GM12878 (cell line): ENCODE measurements at regions not wholly inside any gene's neighbourhood (a gene's known extent, or its start where the extent isn't known, plus 50 kb on each side); places are given as distances from the start of the nearest gene placed in this dataset.

Experiments
- ATAC-seq: fragments of 200-7000 bp; cut with Tn5 transposase; 3 replicates; pipeline ENCODE4 v1.9.1; 2020; ENCODE audit warnings: mild to moderate bottlenecking, moderate library complexity
- BruUV-seq: library from RNA; stranded (reverse); fragments of 400-500 nt; replicated peaks from 2 replicates; lab custom pipeline; 2021; lab: Mats Ljungman, UMichigan
- CTCF ChIA-PET: fragments of 300-600 bp; sonication (Branson Sonifier 250); formaldehyde crosslinking; extraction: SDS; loops from one replicate; lab custom pipeline; 2021; ENCODE audit warnings: inconsistent platforms; lab: Yijun Ruan, JAX
- POLR2A ChIA-PET: fragments of 350-600 bp; formaldehyde crosslinking; extraction: SDS; loops from one replicate; lab custom pipeline; 2021; ENCODE audit warnings: inconsistent platforms; lab: Charles Lee
- RAD21 ChIA-PET: fragments of 300-600 bp; sonication (Branson Sonifier 250); formaldehyde crosslinking; loops from one replicate; lab custom pipeline; 2023; ENCODE audit warnings: antibody characterized with exemption; ENCODE audit not compliant: unreplicated experiment; lab: Charles Lee
- SMC1A ChIA-PET: fragments of 300-600 bp; sonication (Branson Sonifier 250); formaldehyde crosslinking; loops from one replicate; lab custom pipeline; 2023; ENCODE audit not compliant: unreplicated experiment, uncharacterized antibody; lab: Charles Lee
- DNase-seq: peaks from one replicate; pipeline ENCODE4 v3.0.0-alpha.2; 2011; ENCODE audit warnings: low read depth, low spot score
- FAIRE-seq: peaks from 3 replicates; lab custom pipeline; 2011; peaks lifted over from hg19 to GRCh38; lab: Jason Lieb, UNC
- H2AFZ ChIP-seq: 2 replicates; pipeline ENCODE4 v1.6.0; 2011; ENCODE audit warnings: low read depth, low read length, control low read depth; ENCODE audit not compliant: control insufficient read depth
- H3K27ac ChIP-seq: 2 replicates; pipeline ENCODE4 v1.5.1; 2011; ENCODE audit warnings: control low read depth; ENCODE audit not compliant: control insufficient read depth, insufficient read depth
- H3K27me3 ChIP-seq, 2 experiments: replicated peaks in 1 of 2; 2 replicates each; pipeline versions ENCODE4 v1.6.0 to v1.6.1; 2011; ENCODE audit warnings: low read length in 1 of 2; ENCODE audit not compliant: control insufficient read depth in 2 of 2, insufficient read depth in 2 of 2
- H3K36me3 ChIP-seq, 2 experiments: 2 replicates each; pipeline ENCODE4 v1.5.1; 2011; ENCODE audit warnings: low read length in 1 of 2; ENCODE audit not compliant: control insufficient read depth in 2 of 2, insufficient read depth in 2 of 2
- H3K4me1 ChIP-seq: 2 replicates; pipeline ENCODE4 v1.6.1; 2011; ENCODE audit warnings: mild to moderate bottlenecking, low read length, moderate library complexity, mixed read lengths; ENCODE audit not compliant: control insufficient read depth, insufficient read depth
- H3K4me2 ChIP-seq: 2 replicates; pipeline ENCODE4 v1.6.0; 2011; ENCODE audit warnings: control low read depth; ENCODE audit not compliant: control insufficient read depth, insufficient read depth
- H3K4me3 ChIP-seq: fragments of 200-600 bp; sonication (generic); 2 replicates; pipeline ENCODE4 v1.5.1; 2016
- H3K79me2 ChIP-seq: 2 replicates; pipeline ENCODE4 v1.6.0; 2011; ENCODE audit warnings: low read length; ENCODE audit not compliant: control insufficient read depth, insufficient read depth
- H3K9ac ChIP-seq: 2 replicates; pipeline ENCODE4 v1.8.0; 2011; ENCODE audit warnings: low read length, control low read depth, mixed read lengths; ENCODE audit not compliant: control insufficient read depth, insufficient read depth
- H3K9me3 ChIP-seq: replicated peaks from 3 replicates; pipeline ENCODE4 v1.5.1; 2011; ENCODE audit warnings: mild to moderate bottlenecking, low read length; ENCODE audit not compliant: control insufficient read depth, insufficient read depth
- H4K20me1 ChIP-seq: 2 replicates; pipeline ENCODE4 v1.6.0; 2011; ENCODE audit not compliant: control insufficient read depth, insufficient read depth
- CBX3 ChIP-seq: fragments of 200-600 bp; sonication (generic); IDR thresholded peaks from 2 replicates; pipeline ENCODE4 v1.6.1; 2016; ENCODE audit warnings: low read depth, borderline replicate concordance
- CBX5 ChIP-seq: sonication (generic); IDR thresholded peaks from 2 replicates; pipeline ENCODE4 v1.6.1; 2016; ENCODE audit warnings: low read depth, moderate library complexity, mild to moderate bottlenecking, inconsistent platforms
- DPF2 ChIP-seq: fragments of 450-650 bp; IDR thresholded peaks from 2 replicates; pipeline ENCODE4 v1.6.1; 2017; ENCODE audit warnings: mild to moderate bottlenecking
- HDGF ChIP-seq: fragments of 450-650 bp; IDR thresholded peaks from 2 replicates; pipeline ENCODE4 v1.6.1; 2016; ENCODE audit warnings: antibody characterized with exemption
- KAT2A ChIP-seq: conservative IDR thresholded peaks from 2 replicates; pipeline ENCODE4 v1.6.1; 2011; ENCODE audit warnings: low read depth, low read length; ENCODE audit not compliant: control insufficient read depth
- NKRF ChIP-seq: fragments of 450-650 bp; conservative IDR thresholded peaks from 2 replicates; pipeline ENCODE4 v1.6.1; 2017; ENCODE audit warnings: mild to moderate bottlenecking, moderate library complexity
- SIN3A ChIP-seq: IDR thresholded peaks from 2 replicates; pipeline ENCODE4 v1.6.1; 2012; ENCODE audit warnings: low read depth, low read length, improper control_type of control experiment
- SMAD5 ChIP-seq: IDR thresholded peaks from 2 replicates; pipeline ENCODE4 v1.6.1; 2016; ENCODE audit warnings: antibody characterized with exemption, low read depth
- SPI1 ChIP-seq: IDR thresholded peaks from 2 replicates; pipeline ENCODE4 v1.6.1; 2011; ENCODE audit warnings: low read depth, mild to moderate bottlenecking, low read length, moderate library complexity, borderline replicate concordance; ENCODE audit not compliant: insufficient read depth
- SRF ChIP-seq, 2 experiments: IDR thresholded peaks; 2 replicates each; pipeline ENCODE4 v1.6.1; 2011; ENCODE audit warnings: low read depth in 2 of 2, low read length in 2 of 2, mild to moderate bottlenecking in 1 of 2, moderate library complexity in 1 of 2
- TBL1XR1 ChIP-seq: IDR thresholded peaks from 2 replicates; pipeline ENCODE4 v1.6.1; 2012; ENCODE audit warnings: low read depth, low read length, improper control_type of control experiment
- USF1 ChIP-seq: IDR thresholded peaks from 2 replicates; pipeline ENCODE4 v1.6.1; 2011; ENCODE audit warnings: borderline replicate concordance, low read depth, mild to moderate bottlenecking, moderate library complexity, mixed read lengths, low read length; ENCODE audit not compliant: insufficient read depth; ENCODE audit errors: extremely low read length
- ZNF592 ChIP-seq: fragments of 450-650 bp; IDR thresholded peaks from 2 replicates; pipeline ENCODE4 v1.6.1; 2017; ENCODE audit warnings: mild to moderate bottlenecking, moderate library complexity
- WGBS: methylation state at CpG from one replicate; pipeline ENCODE4 v1.1.6; 2016; ENCODE audit warnings: low lambda C conversion rate; ENCODE audit not compliant: insufficient replicate concordance, insufficient coverage; ENCODE audit errors: missing lambda C conversion rate; 5-methylcytosine and 5-hydroxymethylcytosine counted together
- in situ Hi-C: fragments of 300-500 bp; cut with MboI; formaldehyde crosslinking; loops from 9 replicates; pipeline ENCODE4 v1.14.3; 2018; ENCODE audit warnings: mixed read lengths
- intact Hi-C: fragments of 100-400 bp; cut with micrococcal nuclease; formaldehyde crosslinking; loops from one replicate; pipeline ENCODE4 v1.14.2; 2022; ENCODE audit not compliant: unreplicated experiment

- TF ChIP-seq NKRF: no peak
- TF ChIP-seq CBX5: no peak
- TF ChIP-seq SPI1: no peak
- TF ChIP-seq SMAD5: no peak
- TF ChIP-seq, all 136 proteins: peak for 0
These were observed 197.0 kb downstream of the AXIN2 start (continued) for GRCh38 chr17:65364438-65364837.

- TF ChIP-seq SIN3A: no peak
- no peak for TF ChIP-seq TBL1XR1
- TF ChIP-seq DPF2: no peak
- no peak for TF ChIP-seq CBX3
- TF ChIP-seq HDGF: no peak
- no peak for TF ChIP-seq KAT2A
- TF ChIP-seq ZNF592: no peak
- TF ChIP-seq SRF (IDR thresholded peaks at IDR 0.05; ENCODE audit: low read depth in 2 of 2, low read length in 2 of 2): no peak
- TF ChIP-seq USF1: no peak
- Histone ChIP-seq H3K27me3 (no peaks in the 10 kb centered on the region), H3K4me2 (no peak overlapping the region; the same call in 1 of the 2 replicates), H3K79me2 (no peaks in the 10 kb centered on the region), H3K27ac (no peak overlapping the region), H3K4me1 (no peaks in the 10 kb centered on the region), H3K4me3 (no peak overlapping the region), H3K9me3 (no peaks in the 10 kb centered on the region; the same call in 2 of the 3 replicates), H3K9ac (no peak overlapping the region), H4K20me1 (no peaks in the 10 kb centered on the region), H3K36me3 (no peaks in the 10 kb centered on the region), H2AFZ (no peak overlapping the region)
- DNase-seq (no peak), FAIRE-seq (no peak), ATAC-seq (no peak)
- intact Hi-C loops: no loop called here
- ChIA-PET POLR2A (no interaction called here), CTCF (no interaction called here), SMC1A (no interaction called here), RAD21 (no interaction called here)
- in situ Hi-C loops: no loop called here
- no TSS peak for BruUV-seq
- WGBS: 23% methylated on average over 2 of the region's 2 CpGs
These were observed 198.6 kb downstream of the AXIN2 start for GRCh38 chr17:65362826-65363225.
